Esophagus muscularis mucosa (tissue), 4 donors: ENCODE measurements at regions not wholly inside any gene's neighbourhood (a gene's known extent, or its start where the extent isn't known, plus 50 kb on each side); places are given as distances from the start of the nearest gene placed in this dataset.

ENCODE experiments used
- DNase-seq: peaks from one replicate; pipeline ENCODE4 v3.0.0-alpha.2; 2017; ENCODE audit errors: extremely low spot score
- H3K27ac ChIP-seq, 4 donors: fragments of 200-600 bp; sonication (generic); replicated peaks in 1 of 4; 1 replicate in 3 of 4; 2 replicates in 1 of 4; pipeline ENCODE4 v1.5.1; 2016 to 2019; ENCODE audit warnings: mild to moderate bottlenecking in 1 of 4
- H3K27me3 ChIP-seq, 4 donors: fragments of 200-600 bp; sonication (generic); one replicate each; pipeline versions ENCODE4 v1.5.1 to v1.6.0; 2016 to 2019
- H3K36me3 ChIP-seq, 4 donors: fragments of 200-600 bp; sonication (generic); one replicate each; pipeline ENCODE4 v1.5.1; 2016 to 2019
- H3K4me1 ChIP-seq, 4 donors: fragments of 200-600 bp; sonication (generic); one replicate each; pipeline ENCODE4 v1.5.1; 2016 to 2019
- H3K4me3 ChIP-seq, 4 donors: fragments of 200-600 bp; sonication (generic); 1 replicate in 2 of 4; 2 replicates in 2 of 4; pipeline ENCODE4 v1.5.1; 2016 to 2019; ENCODE audit warnings: mild to moderate bottlenecking in 4 of 4, moderate library complexity in 1 of 4
- H3K9me3 ChIP-seq, 4 donors: fragments of 200-600 bp; sonication (generic); 1 replicate in 3 of 4; 2 replicates in 1 of 4; pipeline ENCODE4 v1.5.1; 2016 to 2019
- EP300 ChIP-seq: sonication (generic); formaldehyde crosslinking; IDR thresholded peaks from one replicate; pipeline ENCODE4 v1.6.1; 2017; ENCODE audit warnings: antibody characterized with exemption
- POLR2A ChIP-seq: fragments of 450-650 bp; IDR thresholded peaks from one replicate; pipeline ENCODE4 v1.6.1; 2017; ENCODE audit warnings: antibody characterized with exemption, moderate library complexity, mild to moderate bottlenecking, low read depth
- POLR2AphosphoS5 ChIP-seq, 2 donors: sonication (generic); formaldehyde crosslinking; IDR thresholded peaks; one replicate each; pipeline ENCODE4 v1.6.1; 2017; ENCODE audit warnings: antibody characterized with exemption in 2 of 2
- WGBS: methylation state at CpG from one replicate; pipeline ENCODE4 v1.1.5; 2018; 5-methylcytosine and 5-hydroxymethylcytosine counted together
- intact Hi-C: fragments of 100-400 bp; cut with DNase I; formaldehyde crosslinking; loops from one replicate; pipeline ENCODE4 v1.15.1; 2023
- TF ChIP-seq, protein P1 (sequence below), 3 experiments: fragments of 200-600 bp in 2 of 3; fragments of 450-650 bp in 1 of 3; sonication (generic) in 2 of 3; IDR thresholded peaks; one replicate each; pipeline ENCODE4 v1.5.1; 2017 to 2019; ENCODE audit warnings: antibody characterized with exemption in 3 of 3, mild to moderate bottlenecking in 2 of 3, moderate library complexity in 1 of 3

DNA sequence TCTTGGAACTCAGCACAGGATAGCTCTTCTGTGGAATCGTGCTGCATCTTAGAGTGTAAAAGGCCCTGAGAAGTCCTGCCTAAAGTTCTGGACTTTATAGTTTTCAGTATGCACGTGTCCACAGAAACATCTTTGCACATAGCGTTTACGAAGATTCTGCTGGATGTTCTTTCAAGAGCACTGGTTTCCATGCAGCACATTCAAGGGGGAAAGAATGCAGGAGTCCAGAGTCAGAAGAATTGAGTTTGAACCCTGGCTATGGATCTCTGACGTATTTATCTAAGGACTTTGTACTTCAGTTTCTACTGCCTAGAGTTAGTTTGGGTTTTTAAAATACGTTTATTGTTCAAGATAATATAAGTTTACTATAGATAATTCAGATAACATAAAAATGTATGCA, 282.8 kb upstream of the ZMIZ1 start:
- Histone ChIP-seq H3K27ac (no peak overlapping the region), H3K27me3 (no peaks in the 10 kb centered on the region), H3K4me1 (peaks cover 7 to 12% (median 9%) of the 10 kb centered on the region in 4 donors), H3K9me3 (no peaks in the 10 kb centered on the region), H3K4me3 (no peak overlapping the region), H3K36me3 (no peaks in the 10 kb centered on the region)
- DNase-seq: no peak
- 82% methylated on average over 6 of the region's 6 CpGs for WGBS
- intact Hi-C loops: no loop called here
- TF ChIP-seq POLR2A (no peak), EP300 (no peak), POLR2AphosphoS5 (IDR thresholded peaks at IDR 0.05) (no peak)
- TF ChIP-seq, protein P1, sequence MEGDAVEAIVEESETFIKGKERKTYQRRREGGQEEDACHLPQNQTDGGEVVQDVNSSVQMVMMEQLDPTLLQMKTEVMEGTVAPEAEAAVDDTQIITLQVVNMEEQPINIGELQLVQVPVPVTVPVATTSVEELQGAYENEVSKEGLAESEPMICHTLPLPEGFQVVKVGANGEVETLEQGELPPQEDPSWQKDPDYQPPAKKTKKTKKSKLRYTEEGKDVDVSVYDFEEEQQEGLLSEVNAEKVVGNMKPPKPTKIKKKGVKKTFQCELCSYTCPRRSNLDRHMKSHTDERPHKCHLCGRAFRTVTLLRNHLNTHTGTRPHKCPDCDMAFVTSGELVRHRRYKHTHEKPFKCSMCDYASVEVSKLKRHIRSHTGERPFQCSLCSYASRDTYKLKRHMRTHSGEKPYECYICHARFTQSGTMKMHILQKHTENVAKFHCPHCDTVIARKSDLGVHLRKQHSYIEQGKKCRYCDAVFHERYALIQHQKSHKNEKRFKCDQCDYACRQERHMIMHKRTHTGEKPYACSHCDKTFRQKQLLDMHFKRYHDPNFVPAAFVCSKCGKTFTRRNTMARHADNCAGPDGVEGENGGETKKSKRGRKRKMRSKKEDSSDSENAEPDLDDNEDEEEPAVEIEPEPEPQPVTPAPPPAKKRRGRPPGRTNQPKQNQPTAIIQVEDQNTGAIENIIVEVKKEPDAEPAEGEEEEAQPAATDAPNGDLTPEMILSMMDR (IDR thresholded peaks at IDR 0.05): no peak

DNA sequence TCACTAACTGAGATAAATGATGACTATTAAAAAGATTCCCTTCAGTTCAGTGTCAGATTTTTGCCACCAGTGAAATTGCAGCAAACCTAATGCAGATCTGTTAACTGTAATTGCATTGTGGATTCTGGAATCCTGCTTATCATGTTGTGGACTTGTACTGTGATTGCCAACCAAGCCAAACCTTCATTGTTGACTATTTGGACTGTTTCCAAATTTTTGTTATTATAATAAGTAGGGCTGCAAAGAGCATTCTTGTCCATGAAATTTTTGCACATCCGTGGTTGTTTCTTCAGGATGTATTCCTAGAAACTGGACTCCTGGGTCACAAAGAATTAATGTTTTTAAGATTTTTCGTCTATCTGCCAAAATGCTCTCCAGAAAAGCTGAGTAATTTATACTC, 281.6 kb upstream of the ZMIZ1 start:
- Histone ChIP-seq H3K9me3 (no peaks in the 10 kb centered on the region), H3K27me3 (no peaks in the 10 kb centered on the region), H3K4me3 (no peak overlapping the region), H3K27ac (no peak overlapping the region), H3K36me3 (no peaks in the 10 kb centered on the region), H3K4me1 (peaks cover 7 to 12% (median 9%) of the 10 kb centered on the region in 4 donors)
- intact Hi-C loops: no loop called here
- no peak for TF ChIP-seq POLR2A
- TF ChIP-seq POLR2AphosphoS5 (IDR thresholded peaks at IDR 0.05): no peak
- TF ChIP-seq EP300: no peak
- WGBS: 28% methylated on average over 2 of the region's 2 CpGs
- no peak for DNase-seq

- no peak for TF ChIP-seq EP300
- TF ChIP-seq POLR2A: no peak
- TF ChIP-seq POLR2AphosphoS5 (IDR thresholded peaks at IDR 0.05): no peak
- TF ChIP-seq, protein P1 (IDR thresholded peaks at IDR 0.05): no peak
- Histone ChIP-seq H3K36me3 (no peaks in the 10 kb centered on the region), H3K4me1 (no peaks in the 10 kb centered on the region), H3K27me3 (no peaks in the 10 kb centered on the region), H3K27ac (no peak overlapping the region), H3K4me3 (no peak overlapping the region), H3K9me3 (peaks cover 0 to 10% (median 5%) of the 10 kb centered on the region in 4 donors)
- WGBS: 82% methylated on average over 7 of the region's 7 CpGs
- no peak for DNase-seq
- intact Hi-C loops: no loop called here
These were observed 273.9 kb upstream of the ZMIZ1 start for GRCh38 chr10:78794736-78795455.

GRCh38 chr10:78798976-78799730, 269.6 kb upstream of the ZMIZ1 start:
- intact Hi-C loops: no loop called here
- Histone ChIP-seq H3K27me3 (no peaks in the 10 kb centered on the region), H3K9me3 (no peaks in the 10 kb centered on the region), H3K4me1 (peaks cover 25 to 29% (median 27%) of the 10 kb centered on the region in 4 donors), H3K36me3 (no peaks in the 10 kb centered on the region), H3K4me3 (no peak overlapping the region), H3K27ac (no peak overlapping the region)
- DNase-seq: no peak
- TF ChIP-seq, protein P1 (IDR thresholded peaks at IDR 0.05): no peak
- TF ChIP-seq POLR2A: no peak
- no peak for TF ChIP-seq POLR2AphosphoS5 (IDR thresholded peaks at IDR 0.05)
- no peak for TF ChIP-seq EP300
- 91% methylated on average over 6 of the region's 6 CpGs for WGBS

DNA sequence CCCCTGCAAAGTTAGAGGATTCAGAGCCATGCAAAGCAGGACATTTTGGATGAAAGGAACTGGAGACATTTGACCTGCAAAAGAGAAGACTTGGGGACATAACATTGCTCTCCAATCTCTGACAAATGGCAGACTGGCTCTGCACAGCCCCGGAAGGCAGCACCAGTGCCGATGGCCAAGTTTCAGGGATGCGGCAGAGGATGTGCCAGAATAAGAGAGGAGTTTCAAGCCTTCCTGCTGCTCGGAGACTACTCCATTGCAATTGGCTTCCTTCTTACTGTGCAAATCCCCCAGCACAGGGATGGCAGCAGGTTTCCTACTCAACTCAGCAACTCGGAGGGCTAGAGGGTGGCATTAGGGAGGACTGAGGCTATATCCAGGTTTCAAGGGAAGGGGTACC, 268.8 kb upstream of the ZMIZ1 start:
- Histone ChIP-seq H3K27me3 (no peaks in the 10 kb centered on the region), H3K4me3 (no peak overlapping the region), H3K4me1 (peaks cover 33 to 38% (median 36%) of the 10 kb centered on the region in 4 donors), H3K36me3 (no peaks in the 10 kb centered on the region), H3K9me3 (no peaks in the 10 kb centered on the region), H3K27ac (no peak overlapping the region)
- no peak for DNase-seq
- 96% methylated on average over 5 of the region's 5 CpGs for WGBS
- no peak for TF ChIP-seq EP300
- TF ChIP-seq, protein P1 (IDR thresholded peaks at IDR 0.05): no peak
- TF ChIP-seq POLR2A: no peak
- TF ChIP-seq POLR2AphosphoS5 (IDR thresholded peaks at IDR 0.05): no peak
- intact Hi-C loops: no loop called here
